GM23248 (cell line): ENCODE measurements at regions not wholly inside any gene's neighbourhood (a gene's known extent, or its start where the extent isn't known, plus 50 kb on each side); places are given as distances from the start of the nearest gene placed in this dataset.

ENCODE experiments used
- DNase-seq: peaks from one replicate; pipeline ENCODE4 v3.0.0-alpha.2; 2015
- H2AFZ ChIP-seq: fragments of 200-600 bp; sonication (generic); 2 replicates; pipeline ENCODE4 v1.6.1; 2016; ENCODE audit warnings: antibody characterized with exemption
- H3F3A ChIP-seq: fragments of 200-600 bp; sonication (generic); 2 replicates; pipeline ENCODE4 v1.6.1; 2016; ENCODE audit warnings: mild to moderate bottlenecking, antibody characterized with exemption, mixed run types; ENCODE audit not compliant: insufficient read depth
- H3K27ac ChIP-seq: fragments of 200-600 bp; sonication (generic); 2 replicates; pipeline ENCODE4 v1.5.1; 2016; ENCODE audit warnings: mild to moderate bottlenecking
- H3K27me3 ChIP-seq: fragments of 200-600 bp; sonication (generic); replicated peaks from 2 replicates; pipeline ENCODE4 v1.6.1; 2016; ENCODE audit warnings: mild to moderate bottlenecking; ENCODE audit not compliant: insufficient read depth
- H3K36me3 ChIP-seq: fragments of 200-600 bp; sonication (generic); 2 replicates; pipeline ENCODE4 v1.6.1; 2016; ENCODE audit warnings: low read depth, mild to moderate bottlenecking
- H3K4me1 ChIP-seq: fragments of 200-600 bp; sonication (generic); 2 replicates; pipeline ENCODE4 v1.6.1; 2016; ENCODE audit warnings: mild to moderate bottlenecking; ENCODE audit not compliant: insufficient read depth
- H3K4me2 ChIP-seq: fragments of 200-600 bp; sonication (generic); one replicate; pipeline ENCODE4 v1.6.1; 2016; ENCODE audit warnings: mild to moderate bottlenecking; ENCODE audit not compliant: unreplicated experiment
- H3K4me3 ChIP-seq: fragments of 200-600 bp; sonication (generic); 2 replicates; pipeline ENCODE4 v1.5.1; 2016; ENCODE audit warnings: mild to moderate bottlenecking
- H3K79me2 ChIP-seq: fragments of 200-600 bp; sonication (generic); 2 replicates; pipeline ENCODE4 v1.6.1; 2016; ENCODE audit warnings: mild to moderate bottlenecking; ENCODE audit not compliant: insufficient read depth
- H3K9ac ChIP-seq: fragments of 200-600 bp; sonication (generic); 2 replicates; pipeline ENCODE4 v1.6.1; 2016; ENCODE audit warnings: mild to moderate bottlenecking
- H3K9me2 ChIP-seq: fragments of 200-600 bp; sonication (generic); 2 replicates; pipeline ENCODE4 v1.6.1; 2016; ENCODE audit warnings: mixed run types, mild to moderate bottlenecking, moderate library complexity; ENCODE audit not compliant: insufficient read depth
- H3K9me3 ChIP-seq: fragments of 200-600 bp; sonication (generic); one replicate; pipeline ENCODE4 v1.6.1; 2017; ENCODE audit warnings: low read depth
- H4K20me1 ChIP-seq: fragments of 200-600 bp; sonication (generic); 2 replicates; pipeline ENCODE4 v1.6.0; 2016; ENCODE audit not compliant: insufficient read depth
- EZH2 ChIP-seq: fragments of 200-600 bp; sonication (generic); IDR thresholded peaks from 2 replicates; pipeline ENCODE4 v1.6.1; 2018; ENCODE audit warnings: antibody characterized with exemption, mild to moderate bottlenecking; ENCODE audit not compliant: insufficient read depth, poor library complexity, severe bottlenecking
- EZH2phosphoT487 ChIP-seq: fragments of 200-600 bp; sonication (generic); IDR thresholded peaks from 2 replicates; pipeline ENCODE4 v1.6.1; 2018; ENCODE audit warnings: antibody characterized with exemption, moderate library complexity, mild to moderate bottlenecking, low read depth; ENCODE audit not compliant: insufficient read depth
- WGBS, 2 experiments: methylation state at CpG; one replicate each; pipeline ENCODE4 v1.1.6; 2015 to 2017; ENCODE audit warnings: low lambda C conversion rate in 2 of 2, low coverage in 1 of 2; ENCODE audit errors: missing lambda C conversion rate in 2 of 2; 5-methylcytosine and 5-hydroxymethylcytosine counted together
- in situ Hi-C: fragments of 300-500 bp; cut with MboI; formaldehyde crosslinking; loops from 2 replicates; pipeline ENCODE4 v1.15.0; 2020

DNA sequence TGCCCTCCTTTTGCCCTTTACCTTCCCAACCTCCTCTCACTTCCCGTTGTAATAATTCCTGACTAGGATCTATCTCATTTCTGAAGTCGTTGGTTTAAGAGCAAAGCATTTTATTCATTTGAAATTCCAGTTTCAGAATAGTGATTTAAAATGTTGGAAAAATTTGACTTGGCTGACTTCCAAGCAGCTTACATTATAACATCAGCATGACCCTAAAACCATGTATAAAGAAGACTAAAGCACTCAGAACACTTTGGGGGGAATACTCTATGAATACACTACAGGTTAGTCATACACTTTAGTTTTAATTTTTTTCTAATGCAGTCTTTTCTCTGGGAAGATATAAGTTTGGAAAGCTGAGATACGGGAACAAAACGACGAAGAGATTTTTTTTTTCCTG is 161.1 kb downstream of the BTG1 start:
- H3K27ac ChIP-seq = peak overlapping the region; percentile 45
- H3K4me2 ChIP-seq = peak overlapping the region; percentile 77
- H3K4me1 ChIP-seq = peaks cover 28% of the 10 kb centered on the region
- no peaks in the 10 kb centered on the region for H3K9me2 ChIP-seq
- peak; percentile 50 for DNase-seq
- in situ Hi-C loops = no loop called here
- TF ChIP-seq EZH2 (no peak), EZH2phosphoT487 (no peak)
- H4K20me1 ChIP-seq = no peaks in the 10 kb centered on the region
- peak overlapping the region; percentile 34; the same call in 1 of the 2 replicates for H3K4me3 ChIP-seq
- no peaks in the 10 kb centered on the region for H3K27me3 ChIP-seq
- peak overlapping the region; percentile 49 for H2AFZ ChIP-seq
- 2 to 3% methylated on average over 5 of the region's 5 CpGs for WGBS, 2 experiments
- H3K36me3 ChIP-seq = no peaks in the 10 kb centered on the region
- peaks cover 23% of the 10 kb centered on the region for H3F3A ChIP-seq
- H3K9ac ChIP-seq = peak overlapping the region; percentile 35; the same call in 1 of the 2 replicates
- H3K79me2 ChIP-seq = no peaks in the 10 kb centered on the region
- no peaks in the 10 kb centered on the region for H3K9me3 ChIP-seq

DNA sequence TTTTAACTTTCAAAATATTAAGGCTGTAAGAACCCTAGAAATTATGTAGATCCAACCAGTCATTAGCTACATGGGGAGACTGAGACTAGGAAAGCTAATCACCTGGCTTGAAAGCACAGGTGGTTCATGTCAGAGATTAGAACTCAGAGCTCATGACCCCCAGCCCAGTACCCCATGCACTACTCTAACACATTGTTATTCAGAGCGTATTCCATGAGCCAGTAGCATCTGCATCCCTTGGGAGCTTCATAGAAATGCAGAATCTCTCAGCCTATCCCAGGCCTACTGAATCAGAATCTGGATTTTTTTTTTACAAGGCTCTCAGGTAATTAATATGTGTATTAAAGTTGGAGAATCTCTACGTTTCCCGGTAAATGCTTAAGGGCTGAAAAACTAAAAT is 161.7 kb downstream of the BTG1 start:
- TF ChIP-seq EZH2phosphoT487 (no peak), EZH2 (no peak)
- H3K79me2 ChIP-seq = no peaks in the 10 kb centered on the region
- no peak overlapping the region for H3K4me2 ChIP-seq
- H3K9ac ChIP-seq = no peak overlapping the region
- no peaks in the 10 kb centered on the region for H4K20me1 ChIP-seq
- no peaks in the 10 kb centered on the region for H3K36me3 ChIP-seq
- 97 to 100% methylated on average over 3 of the region's 3 CpGs for WGBS, 2 experiments
- DNase-seq = no peak
- no peaks in the 10 kb centered on the region for H3K9me3 ChIP-seq
- peaks cover 28% of the 10 kb centered on the region for H3K4me1 ChIP-seq
- no peak overlapping the region for H2AFZ ChIP-seq
- H3K27ac ChIP-seq = no peak overlapping the region
- no peaks in the 10 kb centered on the region for H3K9me2 ChIP-seq
- H3K4me3 ChIP-seq = no peak overlapping the region
- H3F3A ChIP-seq = peaks cover 23% of the 10 kb centered on the region
- in situ Hi-C loops = no loop called here
- H3K27me3 ChIP-seq = no peaks in the 10 kb centered on the region

DNA sequence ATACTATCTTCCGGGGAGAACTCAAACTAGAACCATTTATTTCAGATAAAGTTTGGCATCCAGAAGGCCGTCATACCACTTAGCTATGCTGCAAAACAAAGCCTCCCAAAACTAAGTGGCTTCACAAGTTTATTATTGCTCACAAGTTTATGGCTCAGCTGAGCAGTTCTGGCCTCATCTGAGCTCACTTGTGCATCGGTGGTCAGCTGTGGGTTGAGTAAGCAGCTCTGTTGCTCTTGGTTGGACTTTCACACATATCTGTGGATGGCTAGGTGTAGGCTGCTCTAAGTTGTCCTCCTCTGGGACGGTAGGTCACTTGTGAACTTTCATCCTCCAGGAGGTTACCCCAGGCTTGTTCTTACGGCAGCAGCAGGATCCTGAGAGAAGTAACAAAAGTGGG is 162.7 kb downstream of the BTG1 start:
- H3K27me3 ChIP-seq = no peaks in the 10 kb centered on the region
- in situ Hi-C loops = no loop called here
- H3K9ac ChIP-seq = no peak overlapping the region
- no peak overlapping the region for H3K4me2 ChIP-seq
- H3F3A ChIP-seq = peaks cover 23% of the 10 kb centered on the region
- no peaks in the 10 kb centered on the region for H3K9me2 ChIP-seq
- DNase-seq = no peak
- 93 to 96% methylated on average over 5 of the region's 5 CpGs for WGBS, 2 experiments
- no peaks in the 10 kb centered on the region for H3K79me2 ChIP-seq
- TF ChIP-seq EZH2 (no peak), EZH2phosphoT487 (no peak)
- H3K4me1 ChIP-seq = peaks cover 28% of the 10 kb centered on the region
- no peaks in the 10 kb centered on the region for H3K9me3 ChIP-seq
- no peaks in the 10 kb centered on the region for H4K20me1 ChIP-seq
- H3K4me3 ChIP-seq = no peak overlapping the region
- no peak overlapping the region for H2AFZ ChIP-seq
- no peak overlapping the region for H3K27ac ChIP-seq
- H3K36me3 ChIP-seq = no peaks in the 10 kb centered on the region

DNA sequence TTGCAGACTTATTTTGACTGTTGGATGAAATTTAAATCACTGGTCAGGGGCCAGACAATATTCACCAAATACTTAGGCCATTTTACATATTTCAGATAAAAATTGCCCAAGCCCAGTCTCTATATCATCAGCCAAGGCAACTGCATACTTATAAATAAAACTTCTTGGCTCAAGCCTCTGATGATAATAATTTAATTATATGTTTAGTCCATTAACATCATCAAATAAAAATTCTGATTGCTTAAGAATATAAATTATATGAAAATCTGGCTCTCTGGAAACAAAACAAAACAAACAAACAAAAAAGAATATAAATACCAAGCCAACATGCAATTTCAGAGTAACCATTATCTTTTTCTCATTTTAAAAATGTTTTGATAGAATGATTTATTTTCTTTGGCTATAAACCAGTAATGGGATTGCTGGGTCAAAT is 165.2 kb downstream of the BTG1 start:
- no peaks in the 10 kb centered on the region for H3K9me3 ChIP-seq
- H3F3A ChIP-seq = peaks cover 12% of the 10 kb centered on the region; the same call in 1 of the 2 replicates
- TF ChIP-seq EZH2 = no peak
- no peak for TF ChIP-seq EZH2phosphoT487
- H3K9ac ChIP-seq = no peak overlapping the region
- H3K79me2 ChIP-seq = no peaks in the 10 kb centered on the region
- DNase-seq = no peak
- in situ Hi-C loops = no loop called here
- no peak overlapping the region for H3K4me2 ChIP-seq
- no peak overlapping the region for H2AFZ ChIP-seq
- no peak overlapping the region for H3K27ac ChIP-seq
- no peaks in the 10 kb centered on the region for H3K36me3 ChIP-seq
- no peak overlapping the region for H3K4me3 ChIP-seq
- H3K9me2 ChIP-seq = no peaks in the 10 kb centered on the region
- no peaks in the 10 kb centered on the region for H3K27me3 ChIP-seq
- peaks cover 14% of the 10 kb centered on the region for H3K4me1 ChIP-seq
- no peaks in the 10 kb centered on the region for H4K20me1 ChIP-seq

DNA sequence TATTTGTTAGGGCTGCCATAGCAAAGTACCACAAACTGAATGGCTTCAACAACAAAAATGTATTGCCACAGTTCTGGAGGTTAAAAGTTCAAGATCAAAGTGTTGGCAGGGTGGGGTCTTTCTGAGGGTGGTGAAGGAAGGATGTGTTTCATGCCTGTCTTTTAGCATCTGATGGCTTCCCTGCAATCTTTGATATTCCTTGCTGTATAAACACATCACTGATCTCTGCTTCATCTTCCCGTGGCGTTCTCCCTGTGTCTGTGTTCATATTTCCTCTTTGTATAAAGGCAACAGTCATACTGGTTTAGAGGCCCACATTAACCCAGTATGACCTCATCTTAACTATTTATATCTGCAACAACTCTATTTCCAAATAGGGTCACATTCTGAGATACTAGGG is 167.5 kb downstream of the BTG1 start:
- no peak overlapping the region for H3K4me2 ChIP-seq
- H3K9me3 ChIP-seq = no peaks in the 10 kb centered on the region
- TF ChIP-seq EZH2phosphoT487 = no peak
- no peak for TF ChIP-seq EZH2
- H3K9me2 ChIP-seq = no peaks in the 10 kb centered on the region
- no peak overlapping the region for H3K9ac ChIP-seq
- no peaks in the 10 kb centered on the region for H3K36me3 ChIP-seq
- H2AFZ ChIP-seq = no peak overlapping the region
- H3F3A ChIP-seq = no peaks in the 10 kb centered on the region
- no peak overlapping the region for H3K4me3 ChIP-seq
- no peaks in the 10 kb centered on the region for H3K79me2 ChIP-seq
- no peak overlapping the region for H3K27ac ChIP-seq
- H4K20me1 ChIP-seq = no peaks in the 10 kb centered on the region
- H3K27me3 ChIP-seq = no peaks in the 10 kb centered on the region
- DNase-seq = no peak
- in situ Hi-C loops = no loop called here
- 94 to 96% methylated on average over 2 of the region's 2 CpGs for WGBS, 2 experiments
- peaks cover 8% of the 10 kb centered on the region; the same call in 1 of the 2 replicates for H3K4me1 ChIP-seq
